IMR-90 (cell line): ENCODE measurements at regions not wholly inside any gene's neighbourhood (a gene's known extent, or its start where the extent isn't known, plus 50 kb on each side); places are given as distances from the start of the nearest gene placed in this dataset.

Experiments
- ATAC-seq: fragments of 200-7000 bp; cut with Tn5 transposase; 2 replicates; pipeline ENCODE4 v1.9.1; 2020; ENCODE audit warnings: low read depth, mild to moderate bottlenecking, moderate library complexity
- BruUV-seq: library from RNA; stranded (reverse); fragments of 400-500 nt; replicated peaks from 2 replicates; lab custom pipeline; 2021; lab: Mats Ljungman, UMichigan
- CTCF ChIA-PET: fragments of 300-600 bp; formaldehyde crosslinking; extraction: SDS; loops from one replicate; lab custom pipeline; 2021; ENCODE audit warnings: antibody characterized with exemption; lab: Yijun Ruan, JAX
- POLR2A ChIA-PET: fragments of 300-600 bp; sonication (Branson Sonifier 250); formaldehyde crosslinking; loops from one replicate; lab custom pipeline; 2022; ENCODE audit warnings: antibody characterized with exemption; ENCODE audit not compliant: unreplicated experiment; lab: Charles Lee
- DNase-seq: peaks from one replicate; pipeline ENCODE4 v3.0.0; 2013
- H2AFZ ChIP-seq: replicated peaks from 2 replicates; pipeline ENCODE3; 2013; ENCODE audit warnings: low read length, mild to moderate bottlenecking; ENCODE audit not compliant: poor library complexity
- H2AK5ac ChIP-seq: 2 replicates; pipeline ENCODE4 v1.6.1; 2013; ENCODE audit warnings: low read depth, low read length, inconsistent platforms
- H2AK9ac ChIP-seq: replicated peaks from 2 replicates; pipeline ENCODE3; 2013; ENCODE audit warnings: mild to moderate bottlenecking, low read depth, low read length, moderate library complexity; ENCODE audit not compliant: poor library complexity
- H2BK120ac ChIP-seq: 2 replicates; pipeline ENCODE4 v1.6.1; 2013; ENCODE audit warnings: low read depth, low read length, inconsistent platforms
- H2BK15ac ChIP-seq: 3 replicates; pipeline ENCODE4 v1.6.1; 2013; ENCODE audit warnings: low read depth, low read length, inconsistent platforms
- H2BK20ac ChIP-seq: 2 replicates; pipeline ENCODE4 v1.6.1; 2013; ENCODE audit warnings: low read depth, mild to moderate bottlenecking, inconsistent platforms, low read length, moderate library complexity
- H2BK5ac ChIP-seq: 2 replicates; pipeline ENCODE4 v1.6.1; 2013; ENCODE audit warnings: mild to moderate bottlenecking, low read depth, low read length, inconsistent platforms; ENCODE audit not compliant: poor library complexity, severe bottlenecking
- H3K14ac ChIP-seq: replicated peaks from 2 replicates; pipeline ENCODE4 v1.6.1; 2013; ENCODE audit warnings: low read depth, low read length, inconsistent platforms
- H3K18ac ChIP-seq: 2 replicates; pipeline ENCODE4 v1.6.1; 2013; ENCODE audit warnings: low read depth, low read length, control low read depth
- H3K23ac ChIP-seq: 2 replicates; pipeline ENCODE4 v1.6.1; 2013; ENCODE audit warnings: low read depth, low read length, inconsistent platforms
- H3K27ac ChIP-seq: 2 replicates; pipeline ENCODE4 v1.5.1; 2013; ENCODE audit warnings: mild to moderate bottlenecking, control low read depth, low read length; ENCODE audit not compliant: insufficient read depth
- H3K27me3 ChIP-seq: 2 replicates; pipeline ENCODE4 v1.6.1; 2013; ENCODE audit warnings: low read length; ENCODE audit not compliant: control insufficient read depth, insufficient read depth
- H3K36me3 ChIP-seq: 2 replicates; pipeline ENCODE4 v1.6.1; 2013; ENCODE audit warnings: low read length, mixed read lengths; ENCODE audit not compliant: control insufficient read depth, insufficient read depth
- H3K4ac ChIP-seq: 2 replicates; pipeline ENCODE4 v1.6.1; 2013; ENCODE audit warnings: low read depth, low read length, inconsistent platforms
- H3K4me1 ChIP-seq: 2 replicates; pipeline ENCODE4 v1.6.1; 2013; ENCODE audit warnings: low read length, mixed read lengths; ENCODE audit not compliant: control insufficient read depth, insufficient read depth
- H3K4me2 ChIP-seq: 2 replicates; pipeline ENCODE4 v1.6.1; 2013; ENCODE audit warnings: low read depth, mild to moderate bottlenecking, control low read depth, low read length, moderate library complexity
- H3K4me3 ChIP-seq: 2 replicates; pipeline ENCODE4 v1.5.1; 2013; ENCODE audit warnings: low read depth, mild to moderate bottlenecking, control low read depth, low read length, moderate library complexity; ENCODE audit not compliant: insufficient read depth
- H3K56ac ChIP-seq: 2 replicates; pipeline ENCODE4 v1.6.1; 2013; ENCODE audit warnings: low read length, inconsistent platforms; ENCODE audit not compliant: insufficient read depth; ENCODE audit errors: extremely low read depth
- H3K79me1 ChIP-seq, 2 experiments: 2 replicates each; pipeline ENCODE4 v1.6.1; 2013; ENCODE audit warnings: low read length in 2 of 2, inconsistent platforms in 1 of 2, low read depth in 1 of 2
- H3K9ac ChIP-seq: 2 replicates; pipeline ENCODE4 v1.6.1; 2013; ENCODE audit warnings: low read depth, low read length, control low read depth
- H3K9me1 ChIP-seq: 2 replicates; pipeline ENCODE4 v1.6.1; 2013; ENCODE audit warnings: low read length, inconsistent platforms; ENCODE audit not compliant: insufficient read depth
- H3K9me3 ChIP-seq: 2 replicates; pipeline ENCODE4 v1.6.1; 2013; ENCODE audit warnings: low read length; ENCODE audit not compliant: control insufficient read depth, insufficient read depth
- H4K20me1 ChIP-seq: 2 replicates; pipeline ENCODE4 v1.6.1; 2013; ENCODE audit warnings: low read length, inconsistent platforms; ENCODE audit not compliant: insufficient read depth
- H4K5ac ChIP-seq: 2 replicates; pipeline ENCODE4 v1.6.1; 2013; ENCODE audit warnings: mild to moderate bottlenecking, low read depth, low read length, control low read depth
- H4K8ac ChIP-seq, 2 experiments: 2 replicates each; pipeline ENCODE4 v1.6.1; 2013; ENCODE audit warnings: low read depth in 2 of 2, low read length in 2 of 2, control low read depth in 1 of 2, inconsistent platforms in 1 of 2
- H4K91ac ChIP-seq: 2 replicates; pipeline ENCODE4 v1.6.1; 2013; ENCODE audit warnings: low read depth, low read length, inconsistent platforms; ENCODE audit not compliant: insufficient read depth
- BHLHE40 ChIP-seq: fragments of 150-350 bp; IDR thresholded peaks from 2 replicates; pipeline ENCODE4 v1.6.1; 2016; ENCODE audit warnings: mild to moderate bottlenecking, low read depth, low read length
- CEBPB ChIP-seq: IDR thresholded peaks from 2 replicates; pipeline ENCODE4 v1.6.1; 2012; ENCODE audit warnings: low read depth, low read length, improper control_type of control experiment
- FOS ChIP-seq: fragments of 150-350 bp; IDR thresholded peaks from 2 replicates; pipeline ENCODE4 v1.6.1; 2016; ENCODE audit warnings: low read depth, low read length
- WGBS, 2 experiments: methylation state at CpG; one replicate each; pipeline versions ENCODE4 v1.1.5 to v1.1.7; 2013; ENCODE audit warnings: missing lambda C conversion rate in 2 of 2; ENCODE audit not compliant: insufficient read length in 1 of 2; ENCODE audit errors: extremely low coverage in 2 of 2; 5-methylcytosine and 5-hydroxymethylcytosine counted together
- dilution Hi-C: fragments of 300-500 bp; cut with HindIII; formaldehyde crosslinking; loops from one replicate; pipeline ENCODE4 v1.14.3; 2018; ENCODE audit warnings: low sequenced_read_pairs; ENCODE audit not compliant: unreplicated experiment
- in situ Hi-C: fragments of 300-500 bp; cut with MboI; formaldehyde crosslinking; loops from 3 replicates; pipeline ENCODE4 v1.14.3; 2019; ENCODE audit warnings: low sequenced_read_pairs, inconsistent platforms, mixed read lengths
- intact Hi-C: fragments of 100-400 bp; cut with micrococcal nuclease; formaldehyde crosslinking; loops from 2 replicates; pipeline ENCODE4 v1.10.0; 2022

DNA sequence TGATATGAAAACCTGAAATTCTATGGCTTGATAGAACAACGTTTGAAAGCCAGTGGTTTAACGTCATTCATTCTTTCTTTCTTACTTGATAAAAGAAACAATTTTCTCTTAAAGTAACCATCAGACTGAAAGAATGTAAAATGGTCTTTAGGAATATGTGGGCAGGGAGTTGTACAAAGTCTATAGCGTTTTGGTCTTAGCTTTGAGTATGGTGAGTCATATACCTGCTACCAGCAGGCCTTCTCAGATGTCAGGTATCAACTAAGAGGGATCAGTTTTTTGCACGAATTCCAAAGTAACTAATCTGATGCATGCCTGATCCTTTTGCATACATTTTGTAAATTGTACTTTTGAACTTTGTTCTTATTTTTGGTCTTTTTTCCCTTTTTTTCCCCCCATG, 101.5 kb upstream of the DSEL start:
- no peaks in the 10 kb centered on the region for H3K27me3 ChIP-seq
- H2AK9ac ChIP-seq = no peak overlapping the region
- no peaks in the 10 kb centered on the region for H3K36me3 ChIP-seq
- H3K18ac ChIP-seq = no peak overlapping the region
- ChIA-PET CTCF (no interaction called here), POLR2A (no interaction called here)
- H3K4me1 ChIP-seq = no peaks in the 10 kb centered on the region
- no CpG with 5 or more reads among the region's 4 CpGs for WGBS, 2 experiments
- no peak overlapping the region for H2BK20ac ChIP-seq
- no peak overlapping the region for H2BK15ac ChIP-seq
- H3K23ac ChIP-seq = no peak overlapping the region
- H4K8ac ChIP-seq = no peak overlapping the region
- no peak overlapping the region for H3K4me2 ChIP-seq
- no peak overlapping the region for H2BK5ac ChIP-seq
- no peaks in the 10 kb centered on the region for H3K9me1 ChIP-seq
- ATAC-seq = no peak
- in situ Hi-C loops (no loop called here), intact Hi-C loops (no loop called here), dilution Hi-C loops (no loop called here)
- H3K27ac ChIP-seq = no peak overlapping the region
- H4K91ac ChIP-seq = no peak overlapping the region
- H2AK5ac ChIP-seq = no peak overlapping the region
- H3K56ac ChIP-seq = no peak overlapping the region
- TF ChIP-seq BHLHE40 (no peak), FOS (no peak), CEBPB (no peak)
- no peaks in the 10 kb centered on the region for H3K9me3 ChIP-seq
- no peak overlapping the region for H2AFZ ChIP-seq
- no peak overlapping the region for H3K9ac ChIP-seq
- no peak overlapping the region for H3K4me3 ChIP-seq
- no peak overlapping the region for H4K5ac ChIP-seq
- no TSS peak for BruUV-seq
- H2BK120ac ChIP-seq = no peak overlapping the region
- no peaks in the 10 kb centered on the region for H3K79me1 ChIP-seq
- no peak for DNase-seq
- H3K4ac ChIP-seq = no peak overlapping the region
- no peaks in the 10 kb centered on the region for H4K20me1 ChIP-seq
- H3K14ac ChIP-seq = no peak overlapping the region
